ENCODE measurements at regions not wholly inside any gene's neighbourhood (a gene's known extent, or its start where the extent isn't known, plus 50 kb on each side); places are given as distances from the start of the nearest gene placed in this dataset.
A peak's percentile ranks its signal among the peaks of the same experiment; 100 is the strongest.

GRCh38 chr1:244212797-244213475 lies 161.9 kb downstream of the ZBTB18 start:
- Histone ChIP-seq H3K9me3 (no peaks in the 10 kb centered on the region), H3K27ac (no peak overlapping the region), H3K4me3 (no peak overlapping the region), H3K4me1 (peaks cover 4% of the 10 kb centered on the region), H3K27me3 (no peaks in the 10 kb centered on the region), H3K36me3 (no peaks in the 10 kb centered on the region)
- TF ChIP-seq POLR2AphosphoS5 (IDR thresholded peaks at IDR 0.05), result no peak
- DNase-seq (ENCODE audit: low spot score in 2 of 2), result no peak
- WGBS, result 56% methylated on average over 8 of the region's 8 CpGs

- TF ChIP-seq POLR2AphosphoS5 (IDR thresholded peaks at IDR 0.05), result no peak
- no peak for TF ChIP-seq POLR2A (IDR thresholded peaks at IDR 0.05)
- no peak for TF ChIP-seq EP300 (IDR thresholded peaks at IDR 0.05)
- Histone ChIP-seq H3K36me3 (no peaks in the 10 kb centered on the region), H3K27me3 (peaks cover under 1% of the 10 kb centered on the region), H3K27ac (no peak overlapping the region), H3K4me3 (no peak overlapping the region), H3K4me1 (peaks cover 4% of the 10 kb centered on the region), H3K9me3 (no peaks in the 10 kb centered on the region)
- peak in 1 of 2 donors; percentile 25 for DNase-seq (ENCODE audit: low spot score in 2 of 2)
- WGBS, result 37% methylated on average over 12 of the region's 17 CpGs
Observed at GRCh38 chr1:244214009-244214967, 163.2 kb downstream of the ZBTB18 start.

GRCh38 chr1:244216836-244217235 lies 165.8 kb downstream of the ZBTB18 start:
- H3K27me3 ChIP-seq, result peaks cover 8% of the 10 kb centered on the region
- no peak overlapping the region for H3K4me3 ChIP-seq
- H3K36me3 ChIP-seq, result no peaks in the 10 kb centered on the region
- peaks cover 4% of the 10 kb centered on the region for H3K4me1 ChIP-seq
- no peaks in the 10 kb centered on the region for H3K9me3 ChIP-seq
- TF ChIP-seq CTCF (IDR thresholded peaks at IDR 0.05) (no peak), POLR2A (IDR thresholded peaks at IDR 0.05) (no peak), EP300 (IDR thresholded peaks at IDR 0.05) (no peak), POLR2AphosphoS5 (IDR thresholded peaks at IDR 0.05) (no peak)
- WGBS, result 92% methylated on average over 5 of the region's 5 CpGs
- no peak for DNase-seq (ENCODE audit: low spot score in 2 of 2)
- H3K27ac ChIP-seq, result no peak overlapping the region

GRCh38 chr1:244217711-244218110 lies 166.6 kb downstream of the ZBTB18 start:
- no peaks in the 10 kb centered on the region for H3K4me1 ChIP-seq
- TF ChIP-seq POLR2AphosphoS5 (IDR thresholded peaks at IDR 0.05) (no peak), CTCF (IDR thresholded peaks at IDR 0.05) (no peak), EP300 (IDR thresholded peaks at IDR 0.05) (no peak), POLR2A (IDR thresholded peaks at IDR 0.05) (no peak)
- H3K9me3 ChIP-seq, result no peaks in the 10 kb centered on the region
- no peak overlapping the region for H3K4me3 ChIP-seq
- no peak for DNase-seq (ENCODE audit: low spot score in 2 of 2)
- no peaks in the 10 kb centered on the region for H3K36me3 ChIP-seq
- 83% methylated on average over 2 of the region's 2 CpGs for WGBS
- H3K27ac ChIP-seq, result no peak overlapping the region
- H3K27me3 ChIP-seq, result peaks cover 8% of the 10 kb centered on the region

- Histone ChIP-seq H3K4me1 (no peaks in the 10 kb centered on the region), H3K4me3 (no peak overlapping the region), H3K36me3 (no peaks in the 10 kb centered on the region), H3K27me3 (peaks cover 8% of the 10 kb centered on the region), H3K27ac (no peak overlapping the region), H3K9me3 (no peaks in the 10 kb centered on the region)
- DNase-seq (ENCODE audit: low spot score in 2 of 2), result no peak
- WGBS, result 77% methylated on average over 9 of the region's 9 CpGs
- no peak for TF ChIP-seq POLR2A (IDR thresholded peaks at IDR 0.05)
- TF ChIP-seq POLR2AphosphoS5 (IDR thresholded peaks at IDR 0.05), result no peak
- TF ChIP-seq EP300 (IDR thresholded peaks at IDR 0.05), result no peak
- TF ChIP-seq CTCF (IDR thresholded peaks at IDR 0.05), result no peak
Observed at GRCh38 chr1:244218220-244218619, 167.1 kb downstream of the ZBTB18 start.

GRCh38 chr1:244219149-244219548 lies 168.1 kb downstream of the ZBTB18 start:
- no peak for DNase-seq (ENCODE audit: low spot score in 2 of 2)
- H3K27me3 ChIP-seq, result peaks cover 8% of the 10 kb centered on the region
- TF ChIP-seq POLR2AphosphoS5 (IDR thresholded peaks at IDR 0.05) (no peak), EP300 (IDR thresholded peaks at IDR 0.05) (no peak), POLR2A (IDR thresholded peaks at IDR 0.05) (no peak), CTCF (IDR thresholded peaks at IDR 0.05) (no peak)
- no peak overlapping the region for H3K27ac ChIP-seq
- no peaks in the 10 kb centered on the region for H3K4me1 ChIP-seq
- H3K9me3 ChIP-seq, result no peaks in the 10 kb centered on the region
- no peak overlapping the region for H3K4me3 ChIP-seq
- no peaks in the 10 kb centered on the region for H3K36me3 ChIP-seq
